ENCODE measurements at regions not wholly inside any gene's neighbourhood (a gene's known extent, or its start where the extent isn't known, plus 50 kb on each side); places are given as distances from the start of the nearest gene placed in this dataset.

DNA sequence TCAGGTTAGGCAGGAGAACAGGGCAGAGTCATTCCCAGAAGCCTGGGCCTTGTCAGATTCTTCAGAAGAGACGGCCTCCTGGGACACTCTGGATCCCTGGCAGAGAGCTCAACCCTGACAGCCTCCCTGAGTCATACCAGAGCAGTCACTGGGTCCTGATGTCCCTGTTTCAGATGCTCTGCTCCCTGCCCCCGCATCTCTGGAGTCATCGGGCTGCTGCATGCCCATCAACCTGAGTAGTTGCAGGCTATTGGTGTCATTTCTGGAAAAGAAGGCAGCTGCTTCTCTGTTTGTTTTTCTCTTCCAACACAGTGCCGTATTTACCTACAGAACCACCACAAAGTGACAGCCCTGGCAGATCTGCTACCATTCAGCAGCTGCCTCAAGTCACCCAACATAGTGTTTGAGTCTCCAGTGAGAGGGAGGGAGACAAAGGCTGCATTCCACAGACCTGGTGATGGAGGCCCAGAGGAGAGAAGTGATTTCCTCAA lies 145.1 kb downstream of the B3GNT2 start:
- ATAC-seq (no peak), DNase-seq (no peak)
- Histone ChIP-seq H3K27me3 (ENCODE audit: control insufficient read depth in 2 of 2, insufficient read depth in 2 of 2, low read length in 2 of 2) (no peaks in the 10 kb centered on the region), H3K4me1 (ENCODE audit: control insufficient read depth in 2 of 2, insufficient read depth in 2 of 2, low read length in 2 of 2) (no peaks in the 10 kb centered on the region), H3K36me3 (ENCODE audit: control insufficient read depth in 2 of 3, insufficient read depth in 3 of 3, low read length in 3 of 3) (no peaks in the 10 kb centered on the region), H3K9me3 (ENCODE audit: control insufficient read depth in 2 of 3, low read length in 3 of 3) (no peaks in the 10 kb centered on the region), H3K27ac (ENCODE audit: low read depth, low read length) (no peak overlapping the region), H3K4me3 (ENCODE audit: low read length) (no peak overlapping the region)
- H3K9me3 Mint-ChIP-seq, result no peaks in the 10 kb centered on the region
- peaks cover 0 to 4% (median 0%) of the 10 kb centered on the region in 7 donors for H3K4me1 Mint-ChIP-seq
- POLR2A ChIA-PET, result no interaction called here
- H3K27me3 Mint-ChIP-seq, result no peaks in the 10 kb centered on the region
- H3K36me3 Mint-ChIP-seq, result no peaks in the 10 kb centered on the region
- no peak overlapping the region for H3K27ac Mint-ChIP-seq
- intact Hi-C loops (cut with micrococcal nuclease), result no loop called here
- no peak overlapping the region for H3K4me3 Mint-ChIP-seq
- CTCF ChIA-PET, result no interaction called here

DNA sequence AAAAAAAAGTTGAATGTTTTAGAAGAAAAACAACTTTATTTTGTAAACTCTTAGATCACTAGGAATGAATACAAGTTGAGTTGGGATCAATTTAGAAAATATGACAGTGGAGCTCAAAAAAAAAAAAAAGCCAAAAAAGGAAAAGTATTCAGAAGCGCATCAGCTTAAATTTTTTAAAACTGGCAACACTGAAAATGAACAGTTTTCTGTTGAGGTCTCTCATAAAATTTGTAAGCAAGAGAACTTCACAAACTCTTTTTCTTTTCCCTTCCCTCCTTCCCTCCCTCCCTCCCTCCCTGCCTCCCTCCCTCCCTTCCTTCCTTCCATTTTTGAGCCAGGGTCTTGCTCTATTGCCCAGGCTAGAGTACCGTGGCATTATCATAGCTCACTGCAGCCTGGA lies 143.9 kb downstream of the B3GNT2 start:
- DNase-seq (no peak), ATAC-seq (no peak)
- no peaks in the 10 kb centered on the region for H3K9me3 Mint-ChIP-seq
- no peak overlapping the region for H3K4me3 Mint-ChIP-seq
- peaks cover 0 to 5% (median 0%) of the 10 kb centered on the region in 7 donors for H3K4me1 Mint-ChIP-seq
- intact Hi-C loops (cut with micrococcal nuclease), result loop anchor here in 1 of 2 donors (1.0 kb wide), 1 partner anchor 143 kb away; no protein-coding TSS in a partner anchor
- no peak overlapping the region for H3K27ac ChIP-seq (ENCODE audit: low read depth, low read length)
- no peaks in the 10 kb centered on the region for H3K9me3 ChIP-seq (ENCODE audit: control insufficient read depth in 2 of 3, low read length in 3 of 3)
- no peaks in the 10 kb centered on the region for H3K36me3 Mint-ChIP-seq
- CTCF ChIA-PET, result interaction anchor here (0.7 to 1.0 kb wide), 3 partner anchors 300 to 427 kb away, joined by 3 read pairs; no protein-coding TSS in a partner anchor
- H3K27ac Mint-ChIP-seq, result no peak overlapping the region
- POLR2A ChIA-PET, result interaction anchor here (0.7 kb wide), 2 partner anchors 11 to 233 kb away, joined by 5 to 8 read pairs; no protein-coding TSS in a partner anchor
- no peak overlapping the region for H3K4me3 ChIP-seq (ENCODE audit: low read length)
- no peaks in the 10 kb centered on the region for H3K27me3 ChIP-seq (ENCODE audit: control insufficient read depth in 2 of 2, insufficient read depth in 2 of 2, low read length in 2 of 2)
- no peaks in the 10 kb centered on the region for H3K27me3 Mint-ChIP-seq
- no peaks in the 10 kb centered on the region for H3K4me1 ChIP-seq (ENCODE audit: control insufficient read depth in 2 of 2, insufficient read depth in 2 of 2, low read length in 2 of 2)
- H3K36me3 ChIP-seq (ENCODE audit: control insufficient read depth in 2 of 3, insufficient read depth in 3 of 3, low read length in 3 of 3), result no peaks in the 10 kb centered on the region

DNA sequence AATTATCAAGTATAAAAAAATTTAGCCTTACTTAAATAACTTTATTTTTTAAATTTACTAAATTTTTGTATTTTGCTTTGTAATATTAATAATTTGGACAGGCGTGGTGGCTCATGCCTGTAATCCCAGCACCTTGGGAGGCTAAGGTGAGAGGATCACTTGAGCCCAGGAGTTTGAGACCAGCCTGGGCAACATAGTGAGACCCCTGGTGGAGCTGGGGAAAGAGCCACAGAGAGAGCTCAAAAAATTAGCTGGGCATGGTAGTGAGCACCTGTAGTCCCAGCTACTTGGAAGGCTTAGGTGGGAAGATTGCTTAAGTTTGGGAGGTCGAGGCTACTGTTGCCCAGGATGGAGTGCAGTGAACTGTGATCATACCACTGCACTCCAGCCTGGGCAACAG lies 143.5 kb downstream of the B3GNT2 start:
- ChIA-PET POLR2A (interaction anchor here (0.7 kb wide), 2 partner anchors 11 to 232 kb away, joined by 5 to 8 read pairs; no protein-coding TSS in a partner anchor), CTCF (interaction anchor here (0.7 to 1.0 kb wide), 3 partner anchors 299 to 426 kb away, joined by 3 read pairs; no protein-coding TSS in a partner anchor)
- no peaks in the 10 kb centered on the region for H3K27me3 Mint-ChIP-seq
- no peak overlapping the region for H3K4me3 Mint-ChIP-seq
- Histone ChIP-seq H3K9me3 (ENCODE audit: control insufficient read depth in 2 of 3, low read length in 3 of 3) (no peaks in the 10 kb centered on the region), H3K27ac (ENCODE audit: low read depth, low read length) (no peak overlapping the region), H3K36me3 (ENCODE audit: control insufficient read depth in 2 of 3, insufficient read depth in 3 of 3, low read length in 3 of 3) (no peaks in the 10 kb centered on the region), H3K27me3 (ENCODE audit: control insufficient read depth in 2 of 2, insufficient read depth in 2 of 2, low read length in 2 of 2) (no peaks in the 10 kb centered on the region), H3K4me1 (ENCODE audit: control insufficient read depth in 2 of 2, insufficient read depth in 2 of 2, low read length in 2 of 2) (peaks cover 0 to 2% of the 10 kb centered on the region in 2 donors), H3K4me3 (ENCODE audit: low read length) (no peak overlapping the region)
- H3K4me1 Mint-ChIP-seq, result peaks cover 0 to 7% (median 0%) of the 10 kb centered on the region in 7 donors
- no peaks in the 10 kb centered on the region for H3K36me3 Mint-ChIP-seq
- no peak overlapping the region for H3K27ac Mint-ChIP-seq
- no peak for DNase-seq
- no peak for ATAC-seq
- intact Hi-C loops (cut with micrococcal nuclease), result loop anchor here in 1 of 2 donors (1.0 kb wide), 1 partner anchor 142 kb away; no protein-coding TSS in a partner anchor
- no peaks in the 10 kb centered on the region for H3K9me3 Mint-ChIP-seq

DNA sequence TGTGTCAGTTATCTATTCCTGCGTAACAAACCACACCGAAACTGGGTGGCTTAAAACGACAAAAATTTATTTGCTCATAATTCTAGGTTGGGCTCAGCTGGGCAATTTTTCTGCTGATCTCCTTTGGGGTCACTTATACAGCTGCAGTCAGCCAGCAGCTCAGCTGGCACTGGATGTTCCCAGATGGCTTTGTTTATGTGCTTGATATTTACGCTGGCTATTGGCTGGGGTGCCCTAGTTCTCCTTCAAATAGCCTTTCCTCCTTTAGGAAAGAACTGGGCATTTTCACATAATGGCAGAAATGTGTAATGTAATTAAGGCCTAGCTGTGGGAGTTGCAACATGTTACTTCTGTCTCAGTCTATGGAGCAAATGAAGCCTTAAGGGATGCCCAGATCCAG lies 142.2 kb downstream of the B3GNT2 start:
- Histone ChIP-seq H3K27me3 (ENCODE audit: control insufficient read depth in 2 of 2, insufficient read depth in 2 of 2, low read length in 2 of 2) (no peaks in the 10 kb centered on the region), H3K27ac (ENCODE audit: low read depth, low read length) (no peak overlapping the region), H3K4me3 (ENCODE audit: low read length) (no peak overlapping the region), H3K9me3 (ENCODE audit: control insufficient read depth in 2 of 3, low read length in 3 of 3) (no peaks in the 10 kb centered on the region), H3K4me1 (ENCODE audit: control insufficient read depth in 2 of 2, insufficient read depth in 2 of 2, low read length in 2 of 2) (peaks cover 0 to 3% of the 10 kb centered on the region in 2 donors), H3K36me3 (ENCODE audit: control insufficient read depth in 2 of 3, insufficient read depth in 3 of 3, low read length in 3 of 3) (no peaks in the 10 kb centered on the region)
- H3K9me3 Mint-ChIP-seq, result no peaks in the 10 kb centered on the region
- H3K27me3 Mint-ChIP-seq, result no peaks in the 10 kb centered on the region
- H3K36me3 Mint-ChIP-seq, result no peaks in the 10 kb centered on the region
- POLR2A ChIA-PET, result no interaction called here
- CTCF ChIA-PET, result no interaction called here
- no peak overlapping the region for H3K4me3 Mint-ChIP-seq
- H3K4me1 Mint-ChIP-seq, result peaks cover 0 to 7% (median 0%) of the 10 kb centered on the region in 7 donors
- no peak for DNase-seq
- no peak for ATAC-seq
- no peak overlapping the region for H3K27ac Mint-ChIP-seq
- intact Hi-C loops (cut with micrococcal nuclease), result no loop called here

DNA sequence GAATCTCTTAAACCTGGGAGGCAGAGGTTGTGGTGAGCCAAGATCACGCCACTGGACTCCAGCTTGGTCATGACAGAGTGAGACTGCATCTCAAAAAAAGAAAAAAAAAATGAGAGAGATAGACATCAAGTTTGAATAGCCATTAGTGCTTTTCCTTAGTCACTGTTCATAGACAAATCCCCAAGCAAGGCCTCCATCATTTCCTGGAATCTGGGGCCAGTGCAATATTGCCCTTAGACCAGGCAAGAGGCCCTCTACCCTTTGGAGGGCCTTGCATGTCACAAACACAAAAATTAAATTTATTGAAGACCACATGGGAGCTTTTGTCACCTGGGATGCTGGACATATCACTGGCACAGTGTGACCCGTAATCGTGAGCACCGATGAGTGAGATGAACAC lies 141.5 kb downstream of the B3GNT2 start:
- ATAC-seq, result no peak
- H3K4me1 ChIP-seq (ENCODE audit: control insufficient read depth in 2 of 2, insufficient read depth in 2 of 2, low read length in 2 of 2), result peaks cover 0 to 8% of the 10 kb centered on the region in 2 donors
- DNase-seq, result no peak
- H3K27me3 ChIP-seq (ENCODE audit: control insufficient read depth in 2 of 2, insufficient read depth in 2 of 2, low read length in 2 of 2), result no peaks in the 10 kb centered on the region
- H3K9me3 ChIP-seq (ENCODE audit: control insufficient read depth in 2 of 3, low read length in 3 of 3), result no peaks in the 10 kb centered on the region
- H3K9me3 Mint-ChIP-seq, result no peaks in the 10 kb centered on the region
- H3K27me3 Mint-ChIP-seq, result no peaks in the 10 kb centered on the region
- no peaks in the 10 kb centered on the region for H3K36me3 Mint-ChIP-seq
- ChIA-PET POLR2A (no interaction called here), CTCF (no interaction called here)
- peaks cover 0 to 7% (median 0%) of the 10 kb centered on the region in 7 donors for H3K4me1 Mint-ChIP-seq
- H3K27ac ChIP-seq (ENCODE audit: low read depth, low read length), result no peak overlapping the region
- no peak overlapping the region for H3K27ac Mint-ChIP-seq
- no peak overlapping the region for H3K4me3 ChIP-seq (ENCODE audit: low read length)
- H3K36me3 ChIP-seq (ENCODE audit: control insufficient read depth in 2 of 3, insufficient read depth in 3 of 3, low read length in 3 of 3), result no peaks in the 10 kb centered on the region
- H3K4me3 Mint-ChIP-seq, result no peak overlapping the region
- intact Hi-C loops (cut with micrococcal nuclease), result no loop called here

DNA sequence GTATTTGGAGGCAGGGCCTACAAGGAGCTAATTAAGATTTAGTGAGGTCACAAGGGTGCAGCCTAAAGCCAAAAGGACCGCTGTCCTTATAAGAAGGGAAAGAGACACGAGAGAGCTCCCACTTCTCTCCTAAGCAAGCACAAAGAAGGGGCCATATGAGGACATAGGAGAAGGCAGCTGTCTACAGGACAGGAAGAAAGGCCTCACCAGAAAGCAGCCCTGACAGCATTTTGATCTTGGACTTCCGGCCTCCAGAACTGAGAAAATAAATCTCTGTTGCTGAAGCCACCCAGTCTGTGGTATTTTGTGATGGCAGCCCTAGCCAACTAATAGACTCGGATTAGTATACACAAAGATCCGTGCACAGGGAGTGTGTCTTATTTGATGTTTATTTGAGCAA lies 139.7 kb downstream of the B3GNT2 start:
- POLR2A ChIA-PET, result no interaction called here
- no peaks in the 10 kb centered on the region for H3K27me3 Mint-ChIP-seq
- H3K36me3 Mint-ChIP-seq, result no peaks in the 10 kb centered on the region
- Histone ChIP-seq H3K36me3 (ENCODE audit: control insufficient read depth in 2 of 3, insufficient read depth in 3 of 3, low read length in 3 of 3) (no peaks in the 10 kb centered on the region), H3K9me3 (ENCODE audit: control insufficient read depth in 2 of 3, low read length in 3 of 3) (no peaks in the 10 kb centered on the region), H3K4me1 (ENCODE audit: control insufficient read depth in 2 of 2, insufficient read depth in 2 of 2, low read length in 2 of 2) (peaks cover 0 to 10% of the 10 kb centered on the region in 2 donors), H3K27ac (ENCODE audit: low read depth, low read length) (no peak overlapping the region), H3K27me3 (ENCODE audit: control insufficient read depth in 2 of 2, insufficient read depth in 2 of 2, low read length in 2 of 2) (no peaks in the 10 kb centered on the region), H3K4me3 (ENCODE audit: low read length) (no peak overlapping the region)
- H3K27ac Mint-ChIP-seq, result no peak overlapping the region
- ATAC-seq, result no peak
- H3K4me1 Mint-ChIP-seq, result peaks cover 0 to 7% (median 0%) of the 10 kb centered on the region in 7 donors
- H3K9me3 Mint-ChIP-seq, result peaks cover 0 to 2% (median 0%) of the 10 kb centered on the region in 11 donors
- H3K4me3 Mint-ChIP-seq, result no peak overlapping the region
- intact Hi-C loops (cut with micrococcal nuclease), result no loop called here
- CTCF ChIA-PET, result no interaction called here
- no peak for DNase-seq

DNA sequence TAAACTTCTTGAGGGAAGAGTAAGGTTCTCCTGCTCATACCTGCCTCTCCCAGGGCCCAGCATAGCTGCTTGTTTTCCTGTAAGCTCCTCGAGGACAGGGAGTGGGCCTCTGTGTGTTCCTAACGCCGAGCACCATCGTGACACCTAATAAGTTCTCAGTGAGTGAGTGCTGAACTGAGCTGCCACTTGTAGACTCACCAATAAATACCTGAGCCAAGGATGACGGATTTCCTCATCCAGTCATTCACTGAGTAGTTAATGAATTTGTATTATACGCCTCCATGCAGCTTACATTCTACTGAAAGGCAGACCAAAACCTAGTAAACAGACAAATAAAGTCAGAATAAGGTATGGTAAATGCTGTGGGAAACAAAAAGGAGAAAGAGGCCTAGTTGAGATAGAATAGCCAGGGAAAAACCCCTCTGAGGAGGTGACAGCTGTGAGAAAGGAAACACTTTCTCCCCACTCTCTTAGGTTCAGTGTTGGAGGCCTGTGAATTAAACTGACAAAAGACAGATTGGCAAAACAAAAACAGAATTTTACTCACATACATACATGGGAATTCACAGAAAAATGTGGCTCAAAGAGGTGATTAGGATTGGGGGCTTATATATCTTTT lies 138.6 kb downstream of the B3GNT2 start:
- intact Hi-C loops (cut with micrococcal nuclease), result no loop called here
- Mint-ChIP-seq H3K9me3 (peaks cover 0 to 6% (median 0%) of the 10 kb centered on the region in 11 donors), H3K36me3 (no peaks in the 10 kb centered on the region), H3K27ac (no peak overlapping the region), H3K27me3 (no peaks in the 10 kb centered on the region), H3K4me3 (no peak overlapping the region), H3K4me1 (peaks cover 0 to 7% (median 0%) of the 10 kb centered on the region in 7 donors)
- no peaks in the 10 kb centered on the region for H3K9me3 ChIP-seq (ENCODE audit: control insufficient read depth in 2 of 3, low read length in 3 of 3)
- no peak overlapping the region for H3K4me3 ChIP-seq (ENCODE audit: low read length)
- ChIA-PET CTCF (no interaction called here), POLR2A (no interaction called here)
- H3K27me3 ChIP-seq (ENCODE audit: control insufficient read depth in 2 of 2, insufficient read depth in 2 of 2, low read length in 2 of 2), result no peaks in the 10 kb centered on the region
- no peak for ATAC-seq
- peaks cover 0 to 10% of the 10 kb centered on the region in 2 donors for H3K4me1 ChIP-seq (ENCODE audit: control insufficient read depth in 2 of 2, insufficient read depth in 2 of 2, low read length in 2 of 2)
- H3K36me3 ChIP-seq (ENCODE audit: control insufficient read depth in 2 of 3, insufficient read depth in 3 of 3, low read length in 3 of 3), result no peaks in the 10 kb centered on the region
- H3K27ac ChIP-seq (ENCODE audit: low read depth, low read length), result no peak overlapping the region
- no peak for DNase-seq
